Activated CD4-positive, alpha-beta T cell treated with anti-CD3 and anti-CD28 coated beads for 36 hours (primary cell): ENCODE measurements at regions not wholly inside any gene's neighbourhood (a gene's known extent, or its start where the extent isn't known, plus 50 kb on each side); places are given as distances from the start of the nearest gene placed in this dataset.

Experiments used
- ATAC-seq: fragments of 200-7000 bp; cut with Tn5 transposase; one replicate; pipeline ENCODE4 v1.10.0; 2021; ENCODE audit warnings: mild to moderate bottlenecking, moderate library complexity
- CTCF ChIA-PET: fragments of 350-600 bp; sonication (Branson Sonifier 250); formaldehyde crosslinking; loops from one replicate; lab custom pipeline; 2021; ENCODE audit warnings: antibody characterized with exemption; lab: Charles Lee
- POLR2A ChIA-PET: fragments of 350-600 bp; sonication (Branson Sonifier 250); formaldehyde crosslinking; loops from one replicate; lab custom pipeline; 2021; ENCODE audit warnings: antibody characterized with exemption, inconsistent platforms; lab: Charles Lee
- DNase-seq: peaks from one replicate; pipeline ENCODE4 v3.0.0-alpha.2; 2020
- H3K27ac Mint-ChIP-seq: one replicate; pipeline ENCODE4 v1.8.0; 2021; ENCODE audit warnings: mixed read lengths
- H3K27me3 Mint-ChIP-seq: one replicate; pipeline ENCODE4 v1.8.0; 2021; ENCODE audit warnings: mixed read lengths
- H3K36me3 Mint-ChIP-seq: one replicate; pipeline ENCODE4 v1.8.0; 2021; ENCODE audit warnings: low read depth, mixed read lengths
- H3K4me1 Mint-ChIP-seq: one replicate; pipeline ENCODE4 v1.8.0; 2021; ENCODE audit warnings: mixed read lengths
- H3K4me3 Mint-ChIP-seq: one replicate; pipeline ENCODE4 v1.8.0; 2021; ENCODE audit warnings: mild to moderate bottlenecking, moderate library complexity, mixed read lengths
- H3K9me3 Mint-ChIP-seq: one replicate; pipeline ENCODE4 v1.8.0; 2021; ENCODE audit warnings: low read depth, mixed read lengths
- intact Hi-C, 2 experiments: fragments of 100-400 bp; cut with DNase I in 1 of 2; cut with micrococcal nuclease in 1 of 2; formaldehyde crosslinking; loops; one replicate each; pipeline versions ENCODE4 v1.14.2 to v1.15.1; 2022 to 2024; cut with DNase I, micrococcal nuclease

GRCh38 chr9:16025627-16026026 lies 472.8 kb downstream of the CCDC171 start:
- Mint-ChIP-seq H3K9me3 (no peaks in the 10 kb centered on the region), H3K36me3 (no peaks in the 10 kb centered on the region), H3K4me1 (peaks cover 3% of the 10 kb centered on the region), H3K27me3 (peaks cover 2% of the 10 kb centered on the region), H3K27ac (no peak overlapping the region), H3K4me3 (no peak overlapping the region)
- DNase-seq (no peak), ATAC-seq (no peak)
- ChIA-PET CTCF (no interaction called here), POLR2A (interaction anchor here (0.9 kb wide), 1 partner anchor 583 kb away, joined by 4 read pairs; no protein-coding TSS in a partner anchor)
- intact Hi-C loops = no loop called here

DNA sequence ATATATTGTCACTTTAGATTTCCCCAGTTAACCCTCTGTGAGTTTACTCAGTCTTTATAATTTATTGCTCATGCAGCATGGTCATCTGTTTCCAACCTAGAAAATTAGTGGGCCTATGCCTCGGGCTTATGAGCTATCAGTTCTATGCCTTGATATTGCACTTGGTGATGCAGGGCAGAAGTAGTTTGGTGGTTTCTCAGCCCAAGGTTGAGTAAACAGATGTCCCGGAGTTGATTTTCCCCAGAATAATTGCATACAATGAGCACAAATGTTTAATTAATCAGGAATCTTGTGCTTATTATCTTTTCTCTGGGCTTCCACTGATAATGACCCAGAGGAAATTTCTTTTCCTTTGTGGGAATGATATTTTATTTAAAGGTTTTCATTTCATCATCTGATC lies 474.0 kb downstream of the CCDC171 start:
- POLR2A ChIA-PET = no interaction called here
- Mint-ChIP-seq H3K4me1 (peaks cover 5% of the 10 kb centered on the region), H3K27me3 (peaks cover 2% of the 10 kb centered on the region), H3K36me3 (no peaks in the 10 kb centered on the region), H3K27ac (no peak overlapping the region), H3K4me3 (no peak overlapping the region), H3K9me3 (no peaks in the 10 kb centered on the region)
- CTCF ChIA-PET = no interaction called here
- DNase-seq = no peak
- no peak for ATAC-seq
- intact Hi-C loops = no loop called here

GRCh38 chr9:16028548-16028947 lies 475.7 kb downstream of the CCDC171 start:
- no peak overlapping the region for H3K27ac Mint-ChIP-seq
- H3K9me3 Mint-ChIP-seq = no peaks in the 10 kb centered on the region
- ChIA-PET POLR2A (no interaction called here), CTCF (interaction anchor here (0.7 kb wide), 1 partner anchor 14 kb away, joined by 3 read pairs; no protein-coding TSS in a partner anchor)
- ATAC-seq = no peak
- intact Hi-C loops = no loop called here
- no peak overlapping the region for H3K4me3 Mint-ChIP-seq
- no peak for DNase-seq
- H3K36me3 Mint-ChIP-seq = no peaks in the 10 kb centered on the region
- peaks cover 5% of the 10 kb centered on the region for H3K4me1 Mint-ChIP-seq
- peaks cover 2% of the 10 kb centered on the region for H3K27me3 Mint-ChIP-seq

GRCh38 chr9:16029046-16029615 lies 476.3 kb downstream of the CCDC171 start:
- Mint-ChIP-seq H3K9me3 (no peaks in the 10 kb centered on the region), H3K27ac (no peak overlapping the region), H3K4me1 (peaks cover 5% of the 10 kb centered on the region), H3K4me3 (no peak overlapping the region), H3K27me3 (peaks cover 2% of the 10 kb centered on the region), H3K36me3 (no peaks in the 10 kb centered on the region)
- no peak for ATAC-seq
- ChIA-PET CTCF (no interaction called here), POLR2A (no interaction called here)
- DNase-seq = no peak
- intact Hi-C loops = no loop called here

DNA sequence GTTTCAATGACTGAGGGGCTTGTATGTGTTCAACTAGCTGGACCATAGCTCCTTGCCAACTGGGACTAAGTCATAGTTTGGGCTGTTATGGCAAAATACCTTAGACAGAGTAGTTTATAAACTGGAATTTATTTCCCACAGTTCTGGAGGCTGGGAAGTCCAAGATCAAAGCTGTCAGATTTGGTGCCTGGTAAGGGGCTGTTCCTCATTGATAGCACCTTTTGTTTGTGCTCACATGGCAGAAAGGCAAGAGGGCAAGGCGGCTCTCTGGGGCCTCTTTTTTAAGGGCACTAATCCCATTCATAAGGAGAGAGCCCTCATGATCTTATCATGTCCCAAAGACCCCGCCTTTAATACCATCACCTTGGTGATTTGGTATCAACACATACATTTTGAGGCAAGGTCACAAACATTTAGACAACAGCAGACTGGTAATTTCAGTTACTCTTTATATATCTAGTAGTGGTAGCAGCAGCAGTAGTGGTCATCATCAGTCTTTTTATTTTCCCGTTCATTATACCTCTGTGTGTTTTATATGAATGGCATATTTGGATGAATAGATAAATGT lies 477.0 kb downstream of the CCDC171 start:
- no peak for ATAC-seq
- CTCF ChIA-PET = no interaction called here
- intact Hi-C loops = no loop called here

GRCh38 chr9:16030528-16031185 lies 477.8 kb downstream of the CCDC171 start:
- H3K4me3 Mint-ChIP-seq = no peak overlapping the region
- CTCF ChIA-PET = no interaction called here
- H3K27ac Mint-ChIP-seq = no peak overlapping the region
- ATAC-seq (peak; percentile 63), DNase-seq (peak; percentile 60)
- H3K4me1 Mint-ChIP-seq = peaks cover 5% of the 10 kb centered on the region
- intact Hi-C loops = no loop called here
- no peaks in the 10 kb centered on the region for H3K36me3 Mint-ChIP-seq
- peaks cover 2% of the 10 kb centered on the region for H3K27me3 Mint-ChIP-seq
- POLR2A ChIA-PET = no interaction called here
- no peaks in the 10 kb centered on the region for H3K9me3 Mint-ChIP-seq

More for the DNA sequence above, 477.0 kb downstream of the CCDC171 start:
- H3K4me3 Mint-ChIP-seq = no peak overlapping the region
- POLR2A ChIA-PET = no interaction called here
- H3K9me3 Mint-ChIP-seq = no peaks in the 10 kb centered on the region
- H3K27ac Mint-ChIP-seq = no peak overlapping the region
- DNase-seq = no peak
- no peaks in the 10 kb centered on the region for H3K36me3 Mint-ChIP-seq
- peaks cover 2% of the 10 kb centered on the region for H3K27me3 Mint-ChIP-seq
- peaks cover 5% of the 10 kb centered on the region for H3K4me1 Mint-ChIP-seq

- no peak for ATAC-seq
- POLR2A ChIA-PET = no interaction called here
- Mint-ChIP-seq H3K27ac (no peak overlapping the region), H3K27me3 (peaks cover 2% of the 10 kb centered on the region), H3K9me3 (no peaks in the 10 kb centered on the region), H3K4me3 (no peak overlapping the region), H3K4me1 (peaks cover 5% of the 10 kb centered on the region), H3K36me3 (no peaks in the 10 kb centered on the region)
- DNase-seq = no peak
- CTCF ChIA-PET = no interaction called here
- intact Hi-C loops = no loop called here
These were observed 478.6 kb downstream of the CCDC171 start for GRCh38 chr9:16031486-16031885.

- H3K9me3 Mint-ChIP-seq = no peaks in the 10 kb centered on the region
- no peak overlapping the region for H3K27ac Mint-ChIP-seq
- no peak overlapping the region for H3K4me3 Mint-ChIP-seq
- H3K36me3 Mint-ChIP-seq = no peaks in the 10 kb centered on the region
- H3K27me3 Mint-ChIP-seq = peaks cover 2% of the 10 kb centered on the region
- peaks cover 5% of the 10 kb centered on the region for H3K4me1 Mint-ChIP-seq
- no peak for DNase-seq
- ChIA-PET POLR2A (no interaction called here), CTCF (interaction anchor here (0.8 kb wide), 1 partner anchor 1055 kb away, joined by 3 read pairs; no protein-coding TSS in a partner anchor)
- ATAC-seq = no peak
- intact Hi-C loops = no loop called here
These were observed 479.1 kb downstream of the CCDC171 start for GRCh38 chr9:16031971-16032370.

GRCh38 chr9:16032799-16033198 lies 480.0 kb downstream of the CCDC171 start:
- CTCF ChIA-PET = interaction anchor here (0.8 to 1.4 kb wide), 2 partner anchors 9 to 1056 kb away, joined by 3 read pairs; no protein-coding TSS in a partner anchor
- H3K36me3 Mint-ChIP-seq = no peaks in the 10 kb centered on the region
- ATAC-seq = no peak
- no peaks in the 10 kb centered on the region for H3K9me3 Mint-ChIP-seq
- DNase-seq = no peak
- intact Hi-C loops = no loop called here
- H3K4me1 Mint-ChIP-seq = peaks cover 5% of the 10 kb centered on the region
- no peak overlapping the region for H3K4me3 Mint-ChIP-seq
- H3K27me3 Mint-ChIP-seq = peaks cover 2% of the 10 kb centered on the region
- no peak overlapping the region for H3K27ac Mint-ChIP-seq
- POLR2A ChIA-PET = no interaction called here

GRCh38 chr9:16033253-16033652 lies 480.4 kb downstream of the CCDC171 start:
- POLR2A ChIA-PET = no interaction called here
- H3K9me3 Mint-ChIP-seq = no peaks in the 10 kb centered on the region
- H3K27me3 Mint-ChIP-seq = peaks cover 2% of the 10 kb centered on the region
- no peaks in the 10 kb centered on the region for H3K36me3 Mint-ChIP-seq
- intact Hi-C loops = no loop called here
- no peak for DNase-seq
- CTCF ChIA-PET = interaction anchor here (1.4 kb wide), 1 partner anchor 9 kb away, joined by 3 read pairs; no protein-coding TSS in a partner anchor
- H3K27ac Mint-ChIP-seq = no peak overlapping the region
- H3K4me3 Mint-ChIP-seq = no peak overlapping the region
- peaks cover 5% of the 10 kb centered on the region for H3K4me1 Mint-ChIP-seq
- no peak for ATAC-seq

- no peak for ATAC-seq
- H3K36me3 Mint-ChIP-seq = no peaks in the 10 kb centered on the region
These were observed 481.3 kb downstream of the CCDC171 start for GRCh38 chr9:16033921-16034691.

More at GRCh38 chr9:16033921-16034691, 481.3 kb downstream of the CCDC171 start:
- DNase-seq = no peak
- ChIA-PET POLR2A (no interaction called here), CTCF (interaction anchor here (1.4 kb wide), 1 partner anchor 8 kb away, joined by 3 read pairs; no protein-coding TSS in a partner anchor)
- H3K27me3 Mint-ChIP-seq = peaks cover 2% of the 10 kb centered on the region
- H3K9me3 Mint-ChIP-seq = no peaks in the 10 kb centered on the region
- no peak overlapping the region for H3K4me3 Mint-ChIP-seq
- intact Hi-C loops = no loop called here
- H3K27ac Mint-ChIP-seq = no peak overlapping the region
- peaks cover 5% of the 10 kb centered on the region for H3K4me1 Mint-ChIP-seq
